Ureter (tissue), 1 donor: ENCODE measurements at regions not wholly inside any gene's neighbourhood (a gene's known extent, or its start where the extent isn't known, plus 50 kb on each side); places are given as distances from the start of the nearest gene placed in this dataset.

Experiments used
- DNase-seq: peaks from one replicate; pipeline ENCODE4 v3.0.0-alpha.2; 2020; ENCODE audit warnings: low spot score
- donor health status: DM: yes; HTN: yes; CAD: no.

DNA sequence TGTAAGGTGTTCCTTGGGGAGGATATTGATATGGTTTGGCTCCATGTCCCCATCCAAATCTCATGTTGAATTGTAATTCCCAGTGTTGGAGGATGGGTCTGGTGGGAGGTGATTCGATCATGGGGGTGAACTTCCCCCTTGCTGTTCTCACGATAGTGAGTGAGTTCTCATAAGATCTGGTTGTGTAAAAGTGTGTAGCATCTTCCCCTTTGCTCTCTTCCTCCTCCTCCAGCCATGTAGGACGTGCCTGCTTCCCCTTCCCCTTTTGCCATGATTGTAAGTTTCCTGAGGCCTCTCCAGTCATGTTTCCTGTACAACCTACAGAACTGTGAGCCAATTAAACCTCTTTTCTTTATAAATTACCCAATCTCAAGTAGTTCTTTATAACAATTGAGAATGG lies 458.7 kb downstream of the LPIN1 start:
- no peak for DNase-seq

DNA sequence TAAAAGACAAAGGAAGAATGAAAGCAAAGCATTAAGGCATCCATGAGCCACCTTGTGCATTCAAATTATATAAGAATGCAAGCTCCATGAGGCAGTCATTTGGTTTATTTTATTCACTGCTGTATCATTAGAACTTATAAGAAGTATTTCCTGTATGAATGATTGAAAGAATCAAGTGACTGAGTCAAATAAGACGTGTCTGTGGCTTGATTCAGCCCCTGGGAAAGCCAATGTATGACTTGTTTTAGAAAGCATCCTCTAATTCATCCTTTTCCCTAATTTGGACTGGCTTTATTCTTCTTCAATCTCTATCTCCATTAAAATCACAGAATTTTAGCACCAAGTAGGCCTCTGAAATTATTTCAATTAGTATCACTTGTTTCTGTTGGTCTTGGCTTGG lies 461.1 kb downstream of the LPIN1 start:
- DNase-seq = no peak

DNA sequence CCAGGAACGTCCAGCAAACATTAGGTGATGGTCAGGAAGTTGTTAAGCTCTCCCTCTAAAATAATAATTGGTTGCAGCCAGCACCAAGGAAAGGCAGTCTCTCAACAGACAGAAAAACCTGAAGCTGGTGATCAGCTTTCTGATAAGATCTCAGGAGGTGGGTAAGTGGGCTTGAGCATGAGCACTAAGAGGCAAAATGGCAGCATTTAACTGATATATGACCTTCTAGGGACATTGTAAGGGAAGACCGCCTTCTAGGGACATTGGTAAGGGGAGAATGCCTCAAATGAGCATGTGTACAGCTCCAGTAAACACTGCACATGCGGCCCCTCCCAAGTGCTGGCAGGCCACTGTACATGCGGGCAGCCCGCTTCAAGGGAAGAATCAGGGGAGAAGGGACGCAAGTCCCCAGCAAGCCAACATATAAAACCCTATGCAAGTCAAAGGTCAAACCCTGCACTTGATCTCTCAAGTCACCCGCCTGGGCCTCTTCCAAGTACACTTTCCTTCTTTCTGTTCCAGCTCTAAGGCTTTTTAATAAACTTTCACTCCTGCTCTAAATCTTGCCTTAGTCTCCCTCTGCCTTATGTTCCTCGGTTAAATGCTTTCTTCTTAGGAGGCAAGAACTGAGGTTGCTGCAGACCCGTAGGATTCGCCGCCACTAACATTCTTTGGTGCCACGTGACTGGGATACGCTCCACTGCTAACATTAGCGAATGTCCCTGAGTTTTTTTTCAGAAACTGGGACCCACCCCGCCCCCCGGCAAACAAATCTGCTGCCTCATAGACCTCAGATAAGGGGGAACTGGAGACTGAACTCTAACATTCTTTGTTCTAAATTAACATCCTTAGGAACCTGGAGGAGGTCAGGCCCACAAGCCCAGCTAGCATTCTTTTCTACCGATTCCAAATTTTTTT lies 463.8 kb downstream of the LPIN1 start:
- DNase-seq = no peak

DNA sequence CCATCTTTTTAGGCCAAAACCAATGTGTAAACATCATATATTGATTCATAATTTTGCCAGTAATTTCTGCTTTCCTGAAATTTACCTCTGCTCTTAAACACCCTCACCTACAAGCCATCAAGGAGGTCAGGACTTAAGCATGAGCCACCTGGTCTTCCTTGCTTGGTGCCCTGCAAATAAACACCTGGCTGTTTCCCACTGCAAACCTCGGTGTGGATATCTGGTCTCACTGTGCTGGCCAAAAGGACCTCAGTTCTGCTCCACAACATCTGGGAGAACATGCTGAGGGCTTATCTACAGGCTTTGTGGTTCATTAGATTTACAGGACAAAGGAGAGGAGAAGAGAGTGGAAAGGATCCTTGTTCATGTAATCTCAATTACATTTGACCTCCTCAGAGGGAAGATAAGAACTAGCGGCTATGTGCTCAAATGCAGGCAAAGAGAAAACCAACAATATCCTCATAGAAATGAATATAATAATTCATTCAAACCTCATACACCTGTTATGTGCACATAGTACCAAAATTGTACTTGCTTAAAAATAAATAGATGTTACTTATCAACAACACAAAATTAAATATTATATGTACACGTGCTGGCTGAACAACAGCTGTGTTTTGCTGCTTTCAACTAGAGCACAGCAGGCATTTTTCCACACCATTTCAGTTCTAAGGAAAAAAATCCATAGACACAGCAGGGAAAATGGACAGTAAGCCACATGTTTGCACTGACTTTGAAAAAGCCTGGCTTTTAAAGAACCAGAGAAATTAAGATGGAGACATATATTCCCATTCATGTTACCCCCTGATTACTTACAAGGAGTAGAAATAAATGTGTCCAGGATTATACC lies 465.1 kb downstream of the LPIN1 start:
- no peak for DNase-seq

DNA sequence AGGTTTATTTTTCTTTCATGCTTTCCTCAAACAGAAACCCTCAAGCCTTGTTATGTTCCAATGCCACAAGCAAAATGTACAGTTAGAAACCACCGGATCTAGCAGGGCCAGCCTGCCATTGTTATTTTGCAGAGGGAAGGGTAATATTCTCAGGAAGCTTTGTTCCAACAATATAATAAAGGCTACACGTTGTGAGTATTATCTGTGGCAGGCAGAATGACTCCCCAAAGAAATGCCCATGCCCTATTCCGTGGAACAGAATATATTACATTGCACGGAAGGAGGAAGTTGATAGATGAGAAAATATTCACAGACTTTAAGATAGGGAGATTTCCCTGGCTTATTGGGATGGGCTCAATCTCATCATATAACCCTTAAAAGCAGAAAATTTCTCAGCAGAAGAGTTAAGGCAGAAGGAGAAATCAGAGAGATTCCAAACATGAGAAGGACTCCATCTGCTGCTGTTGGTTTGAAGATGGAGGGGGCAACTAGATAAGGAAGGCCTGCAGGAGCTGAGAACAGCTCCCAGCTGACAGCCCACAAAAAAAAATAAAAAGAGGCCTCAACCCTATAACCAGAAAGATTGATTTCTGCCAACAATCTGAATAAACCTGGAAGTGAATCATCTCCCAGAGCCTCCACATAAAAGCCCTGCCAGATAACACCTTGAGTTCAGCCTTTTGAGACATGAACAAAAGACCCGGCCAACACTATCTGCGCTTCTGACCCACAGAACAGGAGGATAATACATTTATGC lies 466.6 kb downstream of the LPIN1 start:
- no peak for DNase-seq

DNA sequence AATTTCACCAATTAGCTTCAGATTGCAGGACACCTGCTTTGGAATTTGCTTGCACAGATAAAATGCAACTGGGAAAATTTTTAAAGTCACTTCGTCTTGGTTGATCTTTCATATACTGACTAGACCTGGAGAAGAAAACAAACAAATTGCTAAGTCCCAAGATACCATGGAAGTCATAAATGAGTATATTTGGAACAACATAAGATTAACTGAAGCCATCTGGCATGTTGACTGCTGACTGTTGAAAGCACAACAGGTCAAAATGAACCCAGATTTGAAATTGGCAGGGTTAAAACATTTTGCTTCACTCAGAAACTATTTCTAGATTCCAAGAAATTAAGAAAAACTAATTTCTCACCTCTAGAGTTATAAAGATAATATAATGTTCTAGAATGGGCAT lies 470.7 kb downstream of the LPIN1 start:
- no peak for DNase-seq

DNA sequence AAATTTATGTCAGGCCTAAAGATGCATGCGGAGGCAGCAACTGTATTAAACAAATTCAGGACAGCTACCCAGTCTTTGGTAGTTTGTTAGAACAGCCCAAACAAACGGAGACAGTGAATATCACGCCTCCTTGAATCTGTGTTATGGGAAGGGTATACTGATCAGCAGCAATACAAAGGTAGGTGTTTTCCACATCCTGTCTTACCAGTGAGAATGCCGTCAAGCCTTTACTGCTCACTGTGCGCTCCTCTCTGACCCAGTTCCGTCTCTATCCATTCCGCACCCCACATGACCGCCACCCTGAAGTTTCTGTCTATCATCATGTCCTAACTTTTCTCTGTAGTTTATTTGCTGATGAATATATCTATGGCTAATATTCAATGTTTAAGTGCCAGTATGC lies 473.3 kb downstream of the LPIN1 start:
- no peak for DNase-seq

DNA sequence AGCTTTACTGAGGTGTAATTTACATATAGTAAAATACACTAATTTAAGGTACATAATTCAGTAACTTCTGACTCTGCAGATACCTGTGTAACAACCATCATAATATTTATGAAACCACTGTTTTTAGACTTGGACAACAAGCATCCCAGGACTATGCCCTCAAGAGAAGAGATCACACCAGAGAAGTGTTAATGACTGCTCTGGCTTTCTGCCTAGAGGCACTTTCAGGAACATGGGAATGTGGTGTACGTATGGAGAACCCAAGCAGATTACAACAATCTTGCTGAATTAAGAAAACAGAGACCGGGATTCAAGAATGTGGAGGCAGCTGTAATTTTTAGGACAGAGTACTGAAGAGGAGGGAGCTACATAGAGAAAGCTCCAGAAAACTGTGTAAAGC lies 475.2 kb downstream of the LPIN1 start:
- no peak for DNase-seq

DNA sequence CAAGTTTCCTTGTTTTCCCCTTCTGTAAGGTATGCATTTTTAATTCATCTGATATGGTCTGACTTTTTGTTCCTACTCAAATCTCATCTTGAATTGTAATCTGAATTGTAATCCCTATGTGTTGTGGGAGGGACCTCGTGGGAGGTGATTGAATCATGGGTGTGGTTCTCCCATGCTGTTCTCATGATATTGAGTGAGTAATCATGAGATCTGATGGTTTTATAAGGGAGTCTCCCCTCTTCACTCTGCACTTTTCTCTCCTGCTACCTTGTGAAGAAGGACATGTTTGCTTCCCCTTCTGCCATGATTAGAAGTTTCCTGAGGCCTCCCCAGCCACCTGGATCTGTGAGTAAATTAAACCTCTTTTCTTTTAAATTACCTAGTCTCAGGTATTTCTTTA lies 476.1 kb downstream of the LPIN1 start:
- no peak for DNase-seq

DNA sequence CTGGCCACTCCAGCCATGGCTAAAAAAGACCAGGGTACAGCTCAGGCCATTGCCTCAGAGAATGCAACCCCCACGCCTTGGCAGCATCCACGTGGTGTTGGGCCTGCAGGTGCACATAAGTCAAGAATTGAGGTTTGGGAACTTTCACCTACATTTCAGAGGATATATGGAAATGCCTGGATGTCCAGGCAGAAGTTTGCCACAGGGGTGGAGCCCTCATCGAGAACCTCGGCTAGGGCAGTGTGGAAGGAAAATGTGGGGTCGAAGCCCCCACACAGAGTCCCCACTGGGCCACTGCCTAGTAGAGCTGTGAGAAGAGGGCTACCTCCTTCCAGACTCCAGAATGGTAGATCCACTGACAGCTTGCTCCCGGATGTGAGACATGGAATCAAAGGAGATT lies 477.3 kb downstream of the LPIN1 start:
- DNase-seq = no peak

DNA sequence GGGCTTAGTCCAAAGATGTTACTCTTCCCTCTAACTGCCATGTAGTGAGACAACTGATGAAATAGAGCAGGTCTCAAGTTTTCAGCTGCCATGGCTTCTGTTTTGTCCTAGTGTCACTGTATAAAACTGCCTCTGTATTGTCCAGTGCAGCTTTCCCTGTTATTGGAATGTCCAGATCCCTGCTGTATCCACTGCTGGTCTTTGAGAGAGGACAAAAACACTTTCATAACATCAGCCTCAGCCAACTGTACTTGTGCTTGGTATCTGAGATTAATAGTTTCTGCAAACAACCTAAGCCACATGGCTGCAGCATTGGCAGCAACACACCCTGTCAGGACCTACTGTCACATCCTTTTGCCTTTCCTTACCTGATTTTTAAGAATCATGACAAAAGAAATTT lies 480.2 kb downstream of the LPIN1 start:
- no peak for DNase-seq

DNA sequence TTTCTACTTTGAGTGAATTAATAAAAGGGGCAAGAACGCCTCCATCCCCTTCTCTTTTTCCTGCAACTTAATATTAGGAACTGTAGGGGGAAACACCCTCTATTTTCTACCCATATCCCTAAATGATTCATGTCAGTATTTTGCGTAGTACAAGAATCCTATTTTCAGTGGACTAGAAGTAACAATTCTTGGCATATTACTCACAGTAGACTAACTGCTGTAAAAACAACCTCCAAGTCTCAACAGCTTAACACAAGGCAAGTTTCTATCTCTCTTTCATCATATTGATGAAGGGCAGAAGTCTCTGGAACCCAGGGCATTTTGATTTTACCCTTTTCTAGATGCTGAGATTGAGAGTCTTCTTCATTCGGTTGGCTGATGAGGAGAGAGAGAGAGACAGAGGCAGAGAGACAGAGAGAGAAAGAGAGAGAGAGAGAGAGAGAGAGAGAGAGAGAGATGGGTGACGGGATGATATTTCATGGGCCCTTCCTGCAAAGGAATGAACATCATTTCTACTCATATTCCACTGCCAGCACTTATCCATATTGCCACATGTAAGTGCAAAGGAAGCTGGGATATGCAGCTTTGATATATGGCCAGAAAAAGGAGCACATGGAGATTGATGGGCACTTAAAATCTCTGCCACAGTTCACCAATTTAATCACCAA lies 481.6 kb downstream of the LPIN1 start:
- DNase-seq = no peak

DNA sequence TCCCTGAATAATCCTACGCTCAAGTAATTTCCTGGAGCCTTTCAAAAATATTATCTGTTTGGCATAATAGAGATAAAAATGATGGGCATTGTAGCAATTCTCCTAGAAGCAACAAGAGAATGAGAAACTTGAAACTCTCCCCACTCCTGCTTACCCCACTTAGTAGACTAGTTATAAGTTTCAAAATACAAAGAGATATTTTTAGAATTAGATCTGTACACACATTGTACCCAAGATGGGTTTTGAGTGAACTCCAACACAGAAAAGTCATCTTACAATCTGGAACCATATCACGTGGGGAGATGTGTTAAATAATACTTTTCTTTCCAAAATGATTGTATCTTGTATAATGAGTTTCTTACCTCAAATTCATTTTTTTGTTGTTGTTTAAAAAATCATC lies 484.9 kb downstream of the LPIN1 start:
- no peak for DNase-seq

DNA sequence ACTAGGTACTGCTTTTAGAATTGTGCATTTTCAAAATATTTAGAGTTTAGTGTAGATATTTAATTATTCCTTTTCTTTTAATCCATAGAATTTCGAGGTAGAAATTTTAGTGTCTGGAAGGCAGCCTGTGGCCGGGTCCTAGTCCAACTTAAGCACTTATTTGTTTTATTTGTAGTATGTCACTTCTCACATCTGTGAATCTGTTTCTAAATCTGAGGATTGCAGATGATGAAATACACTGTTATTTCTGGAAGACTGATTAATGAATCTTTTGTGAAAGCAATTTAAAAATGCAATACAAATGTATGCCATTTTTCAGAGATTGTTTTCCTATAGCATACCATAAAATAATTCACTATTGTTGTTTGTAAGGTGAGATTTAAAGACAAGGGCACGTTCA lies 483.9 kb upstream of the TRIB2 start:
- no peak for DNase-seq

DNA sequence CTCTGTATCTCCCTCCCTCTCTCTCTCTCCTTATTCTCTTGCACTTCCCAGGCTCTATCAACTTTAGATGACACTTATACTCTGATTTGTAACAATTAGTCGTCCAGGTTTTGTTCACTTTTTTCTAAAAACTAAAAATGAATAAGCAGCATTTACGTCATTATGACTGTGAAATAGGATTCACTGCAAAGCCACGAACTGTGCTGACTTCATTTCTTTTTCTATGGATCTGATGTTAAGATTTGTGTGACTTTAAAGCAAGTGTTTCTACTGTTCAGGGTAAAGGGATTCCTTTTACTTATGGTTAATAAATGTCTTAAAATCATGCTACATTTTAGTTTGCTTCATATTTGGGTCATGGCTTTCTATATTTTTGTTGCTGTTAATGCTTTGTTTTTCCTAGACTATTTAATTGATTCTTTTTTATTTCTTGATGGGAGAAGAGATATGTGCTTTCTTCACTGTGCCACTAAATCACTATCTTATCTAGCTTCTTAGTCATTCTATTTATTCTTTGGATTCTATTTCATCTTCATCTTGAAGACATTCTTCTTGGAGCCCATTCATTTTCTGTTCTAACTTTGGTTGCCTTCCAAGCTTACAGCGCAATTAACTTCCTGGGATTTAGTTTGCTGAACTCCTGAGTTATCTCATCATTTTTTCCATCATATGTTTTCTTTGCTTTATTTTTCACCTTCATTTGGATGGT lies 480.4 kb upstream of the TRIB2 start:
- DNase-seq = no peak

DNA sequence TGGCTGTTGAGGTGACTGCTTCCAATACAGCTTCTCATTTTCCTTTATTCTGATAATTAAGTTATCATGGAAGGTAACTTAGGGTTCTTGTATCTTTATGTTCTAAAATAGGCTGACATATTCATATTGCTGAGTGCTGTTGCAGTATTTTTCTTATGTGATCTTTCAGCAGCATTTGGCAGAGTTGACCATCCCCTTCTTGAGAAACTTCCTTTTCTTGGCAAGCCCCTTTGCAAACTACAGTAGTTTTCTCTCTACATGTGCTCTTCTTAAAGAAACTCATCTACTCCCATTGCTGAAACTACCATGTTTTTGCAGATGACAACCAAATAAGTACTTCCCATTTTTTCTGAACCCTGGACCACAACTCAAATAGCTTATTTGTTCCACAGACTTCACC lies 476.5 kb upstream of the TRIB2 start:
- no peak for DNase-seq

DNA sequence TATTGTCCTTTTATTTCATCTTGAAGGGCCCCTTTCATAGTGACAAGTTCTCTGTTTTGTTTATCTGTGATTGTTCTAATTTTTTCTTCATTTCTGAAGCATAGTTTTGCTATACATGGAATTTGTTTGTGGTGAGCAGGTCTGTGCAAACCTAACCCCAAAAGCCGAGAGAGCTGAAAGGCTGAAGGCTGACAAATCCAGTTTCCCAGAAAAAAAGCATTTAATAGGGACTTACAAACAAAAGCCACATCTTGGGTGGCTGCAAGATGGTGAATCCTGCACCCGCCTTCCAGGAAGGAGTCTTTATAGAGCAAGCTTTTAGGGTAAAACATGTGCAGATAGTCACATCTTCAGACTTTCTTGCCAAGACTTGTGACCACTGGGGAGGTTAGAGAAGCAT lies 473.4 kb upstream of the TRIB2 start:
- DNase-seq = no peak

DNA sequence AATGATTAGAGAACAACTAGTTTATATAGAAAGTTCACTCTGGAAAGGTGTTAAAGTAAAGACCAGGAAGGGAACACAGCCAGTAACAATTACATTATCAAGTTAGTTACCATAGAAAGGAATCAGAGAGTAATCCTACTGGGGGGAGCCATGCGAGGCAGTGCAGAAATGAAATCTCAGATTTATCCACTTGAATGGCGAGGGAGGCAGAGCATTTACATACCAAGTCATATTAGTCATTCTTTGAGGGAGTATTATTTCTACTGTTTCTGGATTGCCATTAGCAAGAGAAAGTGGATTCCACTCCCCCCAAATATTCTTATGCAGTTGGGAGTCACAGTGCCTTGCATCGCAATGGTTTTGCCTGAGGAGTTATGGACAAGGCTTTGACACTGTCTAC lies 472.7 kb upstream of the TRIB2 start:
- DNase-seq = no peak

DNA sequence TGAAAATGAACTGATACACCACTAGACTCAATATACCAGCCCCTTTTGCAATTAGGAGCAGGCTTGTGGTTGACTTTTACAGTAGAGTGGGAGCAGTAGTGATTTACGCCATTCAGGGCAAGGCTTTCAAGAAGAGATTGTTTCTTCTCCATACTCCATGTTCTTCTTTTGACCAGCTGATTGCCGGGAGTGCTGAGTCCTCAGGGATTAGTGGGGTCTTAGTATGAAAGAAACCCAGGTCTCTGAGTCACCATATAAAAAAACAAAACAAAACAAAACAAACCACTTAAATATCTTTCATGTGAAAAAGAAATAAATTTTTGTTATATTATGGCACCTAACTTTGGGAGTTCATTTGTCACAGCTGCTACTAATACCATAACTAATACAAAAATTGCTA lies 465.6 kb upstream of the TRIB2 start:
- DNase-seq = no peak

DNA sequence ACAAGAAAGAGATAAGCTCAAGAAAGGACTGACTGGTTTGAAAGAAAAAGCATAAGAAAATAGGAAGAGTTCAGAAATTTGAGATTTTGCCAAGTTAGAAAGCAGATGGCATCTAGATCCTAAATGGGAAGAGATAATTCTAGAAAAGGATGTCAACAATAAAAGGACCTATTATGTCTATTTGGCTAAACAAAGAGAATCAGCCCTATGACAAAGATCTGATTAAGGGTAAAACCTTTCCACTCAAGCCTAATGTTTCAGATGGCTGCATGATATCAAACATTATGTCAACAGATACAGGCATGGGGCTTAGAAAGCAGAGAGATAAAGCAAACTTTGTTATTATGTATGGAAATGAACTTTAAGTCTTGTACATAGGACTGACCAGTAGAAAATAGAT lies 465.0 kb upstream of the TRIB2 start:
- DNase-seq = no peak

DNA sequence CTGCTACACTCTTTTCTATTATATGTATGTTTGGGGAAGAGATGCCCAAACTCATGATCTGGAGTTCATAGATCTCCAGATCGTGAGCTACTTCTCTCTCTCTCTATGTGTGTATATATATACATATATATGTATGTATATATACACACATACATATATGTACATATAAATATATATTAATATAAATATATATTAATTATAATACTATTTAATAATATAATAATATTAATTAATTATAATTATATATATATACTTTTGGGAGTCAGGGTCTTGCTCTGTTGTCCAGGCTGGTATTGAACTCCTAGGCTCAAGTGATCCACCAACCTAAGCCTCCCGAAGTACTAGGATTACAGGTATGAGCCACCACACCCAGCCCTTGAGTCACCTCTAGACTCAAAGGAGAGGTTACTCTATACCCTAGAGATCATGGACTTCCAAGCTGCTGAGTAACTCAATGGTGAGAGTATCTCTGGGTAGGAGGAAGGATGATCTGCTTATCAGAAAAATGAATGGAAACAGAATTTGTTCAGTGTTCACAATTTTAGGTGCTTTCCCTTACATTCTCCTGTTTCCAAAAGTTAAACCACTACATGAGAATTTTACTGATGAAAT lies 463.5 kb upstream of the TRIB2 start:
- no peak for DNase-seq
